C1 segment of cervical spinal cord (tissue), 14 donors: ENCODE measurements at regions not wholly inside any gene's neighbourhood (a gene's known extent, or its start where the extent isn't known, plus 50 kb on each side); places are given as distances from the start of the nearest gene placed in this dataset.

Source experiments
- DNase-seq, 14 donors: peaks; one replicate each; lab custom pipeline; 2025; lab: John Stamatoyannopoulos, UW

DNA sequence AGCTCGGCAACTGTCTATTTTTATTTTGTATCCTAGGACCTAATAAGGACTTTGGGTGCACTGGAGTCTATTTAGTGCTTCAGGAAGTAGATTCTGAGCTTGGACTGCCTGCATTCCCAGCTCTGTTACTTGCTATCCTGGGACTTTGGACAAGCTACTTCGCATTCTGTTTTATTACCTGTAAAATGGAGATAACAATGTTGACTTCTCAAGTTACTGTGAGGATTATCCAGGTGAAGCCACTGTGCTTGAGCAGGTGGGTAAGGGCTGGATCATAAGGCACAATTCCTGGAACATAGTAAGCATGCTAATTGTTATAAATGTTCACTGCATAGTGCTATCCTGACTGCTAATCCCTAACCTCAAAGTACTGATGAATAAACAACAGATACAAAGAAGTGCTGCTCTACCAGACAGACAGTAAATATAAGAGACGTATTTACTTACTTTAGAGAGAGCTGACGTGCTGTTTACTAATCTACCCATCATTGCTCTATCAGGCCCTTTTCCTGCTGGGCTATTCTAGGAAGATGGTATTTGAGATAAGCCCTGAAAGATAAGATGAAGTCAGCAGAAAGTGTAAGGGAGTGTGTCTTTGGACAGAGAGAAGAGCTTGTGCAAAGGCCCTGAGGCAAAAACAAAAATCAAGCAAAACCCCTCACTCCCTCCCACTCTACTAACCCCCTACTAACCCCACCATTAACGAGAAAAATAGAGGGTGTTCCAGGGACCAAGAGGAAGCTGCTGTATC, 50.8 kb upstream of the FLT1 start:
- no peak for DNase-seq
